ENCODE measurements at regions not wholly inside any gene's neighbourhood (a gene's known extent, or its start where the extent isn't known, plus 50 kb on each side); places are given as distances from the start of the nearest gene placed in this dataset.

DNA sequence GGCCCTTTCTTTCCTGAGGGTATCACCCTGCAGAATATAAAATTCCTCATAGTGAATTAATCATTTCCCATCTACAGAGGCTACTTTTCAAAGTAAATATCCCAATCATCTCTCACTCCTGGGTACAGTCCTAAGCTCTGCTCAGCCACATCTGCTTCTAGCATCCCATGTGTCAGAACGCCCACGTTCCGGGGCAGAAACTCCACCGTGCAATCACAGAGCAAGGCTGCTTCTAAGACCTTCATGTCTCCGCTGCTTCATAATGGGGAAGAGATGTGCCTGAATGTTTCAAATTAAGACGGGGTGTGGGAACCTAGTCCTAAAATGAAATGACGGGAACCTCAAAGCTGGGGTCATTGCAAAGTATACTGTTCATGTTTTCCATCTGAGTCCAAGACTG, 208.8 kb upstream of the GMDS start:
- no peak for DNase-seq

DNA sequence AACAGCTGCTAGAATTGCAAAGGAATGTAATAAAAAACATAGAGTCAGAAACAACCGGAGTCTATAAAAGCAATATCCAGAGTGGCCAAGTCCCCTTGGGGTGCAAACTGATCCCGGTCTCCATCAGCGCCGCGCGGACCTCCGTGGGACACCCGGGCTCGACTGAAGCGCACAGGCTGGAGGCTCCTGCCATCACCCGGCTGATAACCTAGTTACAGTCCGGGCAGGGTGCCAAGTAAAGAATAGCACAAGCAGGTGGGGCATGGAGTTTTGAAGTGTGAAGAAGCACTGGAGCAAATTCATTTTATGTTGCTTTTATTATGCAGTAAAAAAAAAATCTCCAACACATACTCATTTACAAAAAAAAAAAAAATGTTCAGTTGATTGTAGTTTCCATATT, 205.1 kb upstream of the GMDS start:
- peak; percentile 5 for DNase-seq

DNA sequence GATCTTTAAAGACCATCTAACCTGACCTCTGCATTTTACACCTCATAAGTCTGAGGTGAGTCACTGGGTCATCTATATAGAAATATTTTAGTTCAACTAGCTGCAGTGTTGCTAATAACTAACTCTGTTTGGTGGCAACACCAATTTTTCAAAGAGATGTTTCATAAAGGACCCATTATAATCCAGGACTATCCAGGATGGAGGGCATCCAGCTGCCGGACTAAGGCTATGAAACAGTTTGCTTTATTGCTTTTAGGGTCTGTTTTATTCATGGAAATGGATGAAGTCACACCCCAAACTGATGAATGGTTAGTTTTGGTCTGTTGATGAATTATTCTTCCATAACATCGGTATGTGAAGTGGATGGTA, 204.2 kb upstream of the GMDS start:
- DNase-seq, result no peak

DNA sequence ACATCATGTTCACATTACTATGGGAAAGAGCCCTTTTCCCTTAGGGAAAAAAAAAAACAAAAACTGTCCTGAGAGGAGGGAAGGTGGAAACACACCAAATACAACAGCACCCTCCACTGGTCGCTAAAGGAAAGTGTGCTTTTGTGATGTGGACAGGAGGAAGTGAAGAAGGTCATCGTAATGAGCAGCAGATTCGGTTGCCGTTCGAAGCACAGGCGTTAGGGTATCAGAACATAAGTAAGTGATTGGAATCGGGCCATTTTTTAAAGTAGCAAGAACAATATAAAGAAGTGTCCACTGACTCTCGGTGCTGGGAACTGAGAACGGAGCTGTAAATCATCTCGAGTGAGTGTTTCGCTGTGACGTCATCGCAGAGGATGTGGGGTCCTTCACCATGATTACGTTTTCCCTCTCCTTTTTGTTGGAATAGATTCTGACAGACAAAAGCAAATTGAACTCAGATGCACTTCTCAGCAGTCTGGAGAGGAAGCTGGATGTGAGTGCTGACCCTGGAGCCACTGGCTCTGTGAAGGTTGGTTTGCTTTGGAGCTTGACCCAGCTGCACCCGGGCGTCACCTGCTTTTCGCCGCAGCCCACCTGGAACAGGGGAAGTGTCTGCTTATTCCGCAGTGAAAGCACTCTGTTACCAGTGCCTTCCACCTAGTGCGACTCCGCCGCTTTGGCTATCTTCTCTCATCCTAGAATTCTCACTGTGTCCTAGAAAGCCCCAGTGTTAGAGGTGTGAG, 203.6 kb upstream of the GMDS start:
- DNase-seq, result no peak

DNA sequence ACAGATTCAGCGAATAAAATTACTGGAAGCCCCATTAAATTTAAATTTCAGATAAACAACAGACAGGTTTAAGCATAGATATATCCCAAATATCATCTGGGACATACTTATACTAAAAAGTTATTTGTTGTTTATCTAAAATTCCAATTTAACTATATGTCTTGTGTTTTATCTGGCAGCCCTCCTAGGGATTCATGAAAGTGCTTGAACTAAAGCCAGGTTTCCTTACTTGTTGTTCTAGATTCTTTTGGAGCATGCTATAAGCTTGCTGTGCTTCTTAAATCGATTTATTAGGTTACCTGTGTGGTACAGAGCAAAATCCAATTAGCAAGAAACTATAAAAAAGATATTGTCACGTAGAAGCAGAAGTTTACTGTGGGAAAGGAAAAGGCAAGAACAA, 202.5 kb upstream of the GMDS start:
- DNase-seq, result no peak

DNA sequence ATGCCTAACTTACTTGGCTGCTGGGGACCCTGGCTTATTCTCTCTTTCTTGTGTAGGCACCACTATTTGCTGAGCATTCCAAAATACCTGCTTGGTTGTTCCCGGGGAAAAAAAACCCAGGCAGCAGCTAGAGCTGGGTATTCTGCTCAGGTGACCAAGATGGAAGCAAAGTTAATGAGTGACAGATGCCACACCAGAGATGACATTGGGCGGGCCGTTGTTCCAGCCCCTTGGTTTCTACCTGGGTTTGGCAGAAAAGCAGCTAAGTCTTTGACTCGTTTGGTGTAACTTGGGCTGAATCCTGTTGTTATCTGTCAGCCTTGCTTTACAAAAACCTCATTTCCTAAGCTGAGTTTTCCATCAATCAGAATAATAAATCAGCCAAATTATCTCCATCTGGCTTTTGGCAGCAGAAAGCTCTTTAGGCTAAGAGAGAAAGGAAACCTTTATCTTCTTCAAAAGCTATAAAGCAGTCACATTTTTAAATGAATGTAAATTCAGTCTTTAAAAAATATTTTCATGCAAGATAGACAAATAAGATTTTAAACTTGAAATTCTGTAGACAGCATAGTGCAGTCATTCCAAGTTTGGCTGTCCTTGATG, 202.0 kb upstream of the GMDS start:
- no peak for DNase-seq

- no peak for DNase-seq
Observed at GRCh38 chr6:2441601-2442475, 196.4 kb upstream of the GMDS start.

- no peak for DNase-seq
Observed at GRCh38 chr6:2440516-2440915, 195.1 kb upstream of the GMDS start.

DNA sequence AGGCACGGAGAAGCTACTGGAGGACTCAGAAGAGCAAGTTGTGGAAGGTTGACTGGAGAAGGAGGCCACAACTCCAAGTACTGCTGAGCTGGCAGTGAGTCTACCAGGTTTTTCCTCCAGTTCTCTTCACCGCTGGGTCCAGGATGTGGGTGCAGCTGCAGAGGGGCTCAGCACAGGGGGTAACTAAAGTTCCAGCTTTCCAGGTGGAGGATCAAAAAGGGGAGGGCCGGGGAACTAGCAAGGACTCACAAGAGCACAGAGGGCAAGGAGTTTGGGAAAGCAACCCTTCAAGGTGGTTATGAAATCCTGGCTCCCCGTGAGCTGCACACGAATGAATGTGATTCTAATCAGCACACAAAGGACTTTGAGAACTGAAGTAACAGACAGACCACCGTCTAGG, 194.2 kb upstream of the GMDS start:
- no peak for DNase-seq

DNA sequence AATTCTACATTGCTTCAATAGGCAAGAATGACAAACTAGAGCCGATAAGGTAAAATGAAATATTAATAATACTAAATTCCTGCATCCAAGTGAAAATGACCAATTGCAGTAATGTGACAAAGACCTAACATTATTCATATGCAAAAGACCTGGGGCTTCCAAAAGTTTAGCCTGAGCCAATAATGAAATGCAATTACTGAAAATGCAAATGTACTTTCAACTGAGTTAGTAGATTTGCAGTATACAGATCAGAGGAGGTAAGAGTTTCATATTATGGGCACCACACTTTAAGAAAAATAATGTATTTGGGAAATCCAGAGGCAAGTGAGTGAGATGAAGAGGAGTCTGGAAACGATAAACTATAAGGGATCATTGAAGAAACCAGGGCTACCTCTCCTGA, 193.7 kb upstream of the GMDS start:
- DNase-seq, result no peak

DNA sequence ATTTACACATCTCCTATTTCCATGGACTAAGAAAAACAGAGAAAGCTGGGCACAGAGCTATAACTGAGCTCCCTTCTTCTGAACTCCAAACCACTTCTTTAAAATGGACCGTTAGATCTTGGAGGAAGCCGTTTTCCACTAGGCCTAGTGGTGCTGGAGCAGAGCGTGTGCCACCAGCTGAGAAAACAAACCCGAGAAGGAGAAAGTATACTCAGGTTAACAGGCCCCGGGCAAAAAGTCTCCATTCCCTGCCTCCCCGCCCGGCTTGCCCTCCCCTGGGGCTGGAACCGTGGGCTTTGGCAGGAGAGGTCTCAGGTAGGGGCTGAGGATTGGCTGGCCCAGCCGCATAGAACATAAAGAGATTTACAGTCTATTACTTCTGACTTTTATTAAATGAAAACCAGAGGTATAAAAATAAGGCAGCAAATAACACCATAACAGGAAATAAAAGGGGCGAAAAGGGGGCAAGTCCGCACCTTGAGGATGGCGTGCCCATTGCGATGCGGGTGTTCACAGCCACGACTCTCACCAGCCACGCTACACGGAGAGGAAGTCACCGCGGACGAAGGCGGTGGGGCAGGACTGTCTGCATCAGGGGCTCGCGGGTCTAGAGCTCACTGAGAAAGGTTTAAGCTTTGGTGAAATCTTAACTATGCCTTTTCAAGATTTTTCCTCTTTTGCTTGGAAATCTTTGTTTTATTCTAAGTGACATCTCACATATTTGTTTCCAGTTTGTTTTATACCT, 191.2 kb upstream of the GMDS start:
- no peak for DNase-seq

GRCh38 chr6:2435323-2435722, 189.9 kb upstream of the GMDS start:
- no peak for DNase-seq

GRCh38 chr6:2434912-2435311, 189.5 kb upstream of the GMDS start:
- no peak for DNase-seq

DNA sequence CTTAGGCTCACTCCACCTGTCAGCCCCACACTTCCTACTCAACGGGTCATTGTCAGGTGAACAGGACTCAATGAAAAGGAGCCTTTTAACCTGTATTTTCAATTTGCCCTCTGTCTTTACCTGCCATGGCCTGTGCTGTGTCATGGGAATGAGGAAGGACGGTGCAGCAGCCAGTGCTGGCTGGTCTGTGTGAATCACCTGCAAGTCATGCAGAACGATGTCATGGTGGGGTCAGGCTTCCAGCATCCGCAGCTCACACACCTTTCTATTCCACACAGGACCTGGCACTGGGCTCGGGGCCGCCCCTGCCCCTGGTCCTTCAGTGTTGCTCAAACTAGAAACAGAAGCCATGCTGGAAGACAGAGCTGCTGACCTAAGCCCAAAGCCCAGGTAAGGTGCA, 188.7 kb upstream of the GMDS start:
- no peak for DNase-seq

- DNase-seq, result no peak
Observed at GRCh38 chr6:2433711-2434110, 188.3 kb upstream of the GMDS start.

GRCh38 chr6:2433266-2433665, 187.9 kb upstream of the GMDS start:
- no peak for DNase-seq

- no peak for DNase-seq
Observed at GRCh38 chr6:2432292-2432691, 186.9 kb upstream of the GMDS start.

DNA sequence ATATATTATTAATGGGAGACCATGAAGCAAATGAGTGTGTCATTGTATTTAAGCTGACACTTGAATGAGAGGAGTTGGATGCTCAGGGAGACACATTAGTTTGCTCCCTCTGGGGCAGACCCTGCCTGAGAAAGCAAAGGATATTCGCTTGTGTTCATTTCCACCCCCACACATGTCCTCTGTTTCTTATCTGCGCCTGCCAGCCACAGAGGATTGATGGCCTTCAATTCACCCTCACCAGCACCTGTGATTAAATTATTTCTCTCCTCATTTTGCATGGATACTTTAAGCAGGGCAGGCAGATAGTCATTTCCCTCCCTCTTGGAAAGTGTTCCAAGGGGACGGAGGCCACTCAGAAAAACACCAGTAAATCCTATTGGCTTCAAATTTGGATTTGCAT, 185.2 kb upstream of the GMDS start:
- DNase-seq, result no peak

GRCh38 chr6:2429460-2429859, 184.1 kb upstream of the GMDS start:
- no peak for DNase-seq

- DNase-seq, result no peak
Observed at GRCh38 chr6:2429032-2429431, 183.6 kb upstream of the GMDS start.

DNA sequence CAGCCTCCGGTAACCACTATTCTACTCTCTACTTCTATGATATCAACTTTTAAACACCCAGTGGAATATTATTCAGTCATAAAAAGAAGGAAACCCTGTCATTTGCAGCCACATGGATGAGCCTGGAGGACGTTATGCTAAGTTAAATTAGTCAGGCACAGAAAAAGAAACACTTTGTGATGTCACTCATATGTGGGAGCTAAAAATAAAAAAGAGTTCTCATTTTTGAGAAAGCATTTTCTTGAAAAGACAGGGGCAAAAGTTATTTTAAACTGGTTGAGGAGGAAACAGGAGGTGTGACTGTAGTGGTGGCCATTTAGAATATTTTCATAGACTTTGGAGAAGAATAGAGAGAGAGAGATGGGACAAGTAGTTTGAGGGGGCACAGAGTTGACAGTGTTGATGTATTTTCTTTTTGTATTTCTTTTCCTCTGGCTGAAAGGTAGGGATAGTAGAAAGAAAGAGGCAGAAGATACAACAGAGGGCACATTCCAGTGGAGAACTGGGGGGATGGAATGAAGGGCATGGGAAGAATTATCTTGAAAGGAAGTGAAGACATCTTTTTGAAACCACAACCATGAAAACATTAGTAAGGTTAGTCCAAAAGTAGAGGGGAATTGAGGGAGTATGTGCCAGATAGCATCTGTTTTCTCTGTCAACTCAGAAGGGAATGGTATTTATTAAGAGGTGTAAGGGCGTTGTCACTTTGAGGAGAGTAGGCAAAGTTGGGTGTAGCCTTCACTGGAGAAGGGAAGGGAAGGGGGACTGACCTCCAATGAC, 181.3 kb upstream of the GMDS start:
- no peak for DNase-seq

GRCh38 chr6:2416128-2416712, 170.8 kb upstream of the GMDS start:
- no peak for DNase-seq

All from NCI-H2081 treated with DMSO at 0.1 percent for 48 hours (cell line).